Liver (tissue), 3 donors: ENCODE measurements at regions not wholly inside any gene's neighbourhood (a gene's known extent, or its start where the extent isn't known, plus 50 kb on each side); places are given as distances from the start of the nearest gene placed in this dataset.

Experiments used
- ATF3 ChIP-seq: IDR thresholded peaks from 2 replicates; pipeline ENCODE4 v1.6.1; 2016; ENCODE audit warnings: antibody characterized with exemption
- CTCF ChIP-seq: fragments of 150-350 bp; IDR thresholded peaks from 2 replicates; pipeline ENCODE4 v1.5.1; 2017; ENCODE audit warnings: improper control_type of control experiment, low read depth, low read length; ENCODE audit not compliant: missing input control
- EGR1 ChIP-seq, 2 donors: IDR thresholded peaks; 2 replicates each; pipeline ENCODE4 v1.6.1; 2016 to 2018; ENCODE audit warnings: antibody characterized with exemption in 2 of 2, low read depth in 2 of 2
- FOXA1 ChIP-seq: IDR thresholded peaks from 2 replicates; pipeline ENCODE4 v1.6.1; 2016; ENCODE audit warnings: antibody characterized with exemption
- GABPA ChIP-seq, 2 donors: IDR thresholded peaks in 1 of 2; conservative IDR thresholded peaks in 1 of 2; 2 replicates each; pipeline ENCODE4 v1.6.1; 2016; ENCODE audit warnings: antibody characterized with exemption in 2 of 2, mild to moderate bottlenecking in 1 of 2, moderate library complexity in 1 of 2
- HNF4G ChIP-seq: IDR thresholded peaks from 2 replicates; pipeline ENCODE4 v1.6.1; 2016; ENCODE audit warnings: antibody characterized with exemption
- JUND ChIP-seq, 2 donors: IDR thresholded peaks; 2 replicates each; pipeline ENCODE4 v1.6.1; 2016; ENCODE audit warnings: antibody characterized with exemption in 2 of 2
- MAX ChIP-seq: IDR thresholded peaks from 2 replicates; pipeline ENCODE4 v1.6.1; 2016; ENCODE audit warnings: antibody characterized with exemption
- RAD21 ChIP-seq, 2 donors: IDR thresholded peaks; 2 replicates each; pipeline ENCODE4 v1.6.1; 2016; ENCODE audit warnings: antibody characterized with exemption in 2 of 2, mild to moderate bottlenecking in 2 of 2
- REST ChIP-seq: IDR thresholded peaks from 2 replicates; pipeline ENCODE4 v1.6.1; 2016; ENCODE audit warnings: antibody characterized with exemption, mild to moderate bottlenecking
- SP1 ChIP-seq: IDR thresholded peaks from 2 replicates; pipeline ENCODE4 v1.6.1; 2018; ENCODE audit warnings: antibody characterized with exemption, mild to moderate bottlenecking
- TAF1 ChIP-seq: conservative IDR thresholded peaks from 2 replicates; pipeline ENCODE4 v1.6.1; 2016; ENCODE audit warnings: antibody characterized with exemption, mild to moderate bottlenecking
- YY1 ChIP-seq: IDR thresholded peaks from 2 replicates; pipeline ENCODE4 v1.6.1; 2016; ENCODE audit warnings: antibody characterized with exemption, mild to moderate bottlenecking
- donor health status: healthy.
- donor health status: healthy.

GRCh38 chr2:217618744-217619143 is 384.1 kb downstream of the TNS1 start:
- TF ChIP-seq CTCF, result no peak
- TF ChIP-seq REST, result no peak
- no peak for TF ChIP-seq RAD21 (IDR thresholded peaks at IDR 0.05)
- no peak for TF ChIP-seq ATF3
- TF ChIP-seq MAX, result no peak
- TF ChIP-seq YY1, result peak; percentile 24
- no peak for TF ChIP-seq SP1
- TF ChIP-seq EGR1 (IDR thresholded peaks at IDR 0.05; ENCODE audit: low read depth in 2 of 2), result no peak
- TF ChIP-seq FOXA1, result no peak
- no peak for TF ChIP-seq TAF1
- no peak for TF ChIP-seq HNF4G
- TF ChIP-seq GABPA (IDR thresholded peaks at IDR 0.05 in 1 of 2, conservative IDR thresholded peaks at IDR 0.05 in 1 of 2), result no peak
- no peak for TF ChIP-seq JUND (IDR thresholded peaks at IDR 0.05)
